ENCODE measurements at regions not wholly inside any gene's neighbourhood (a gene's known extent, or its start where the extent isn't known, plus 50 kb on each side); places are given as distances from the start of the nearest gene placed in this dataset.
"Not testable (repeated sequence)": the region's sequence is repeated elsewhere in the genome, so short reads cannot be mapped to it uniquely, and the experiment has no call there.

- DNase-seq (ENCODE audit: low spot score): no peak
- TF ChIP-seq, protein P1, sequence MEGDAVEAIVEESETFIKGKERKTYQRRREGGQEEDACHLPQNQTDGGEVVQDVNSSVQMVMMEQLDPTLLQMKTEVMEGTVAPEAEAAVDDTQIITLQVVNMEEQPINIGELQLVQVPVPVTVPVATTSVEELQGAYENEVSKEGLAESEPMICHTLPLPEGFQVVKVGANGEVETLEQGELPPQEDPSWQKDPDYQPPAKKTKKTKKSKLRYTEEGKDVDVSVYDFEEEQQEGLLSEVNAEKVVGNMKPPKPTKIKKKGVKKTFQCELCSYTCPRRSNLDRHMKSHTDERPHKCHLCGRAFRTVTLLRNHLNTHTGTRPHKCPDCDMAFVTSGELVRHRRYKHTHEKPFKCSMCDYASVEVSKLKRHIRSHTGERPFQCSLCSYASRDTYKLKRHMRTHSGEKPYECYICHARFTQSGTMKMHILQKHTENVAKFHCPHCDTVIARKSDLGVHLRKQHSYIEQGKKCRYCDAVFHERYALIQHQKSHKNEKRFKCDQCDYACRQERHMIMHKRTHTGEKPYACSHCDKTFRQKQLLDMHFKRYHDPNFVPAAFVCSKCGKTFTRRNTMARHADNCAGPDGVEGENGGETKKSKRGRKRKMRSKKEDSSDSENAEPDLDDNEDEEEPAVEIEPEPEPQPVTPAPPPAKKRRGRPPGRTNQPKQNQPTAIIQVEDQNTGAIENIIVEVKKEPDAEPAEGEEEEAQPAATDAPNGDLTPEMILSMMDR (IDR thresholded peaks at IDR 0.05; ENCODE audit: borderline replicate concordance, control extremely low read depth, extremely low read depth, insufficient read depth, missing control alignments): no peak
- in situ Hi-C loops (cut with MboI; ENCODE audit: low sequenced_read_pairs, unreplicated experiment): no loop called here
These were observed 82.4 kb upstream of the PODXL start for GRCh38 chr7:131638641-131639430.

DNA sequence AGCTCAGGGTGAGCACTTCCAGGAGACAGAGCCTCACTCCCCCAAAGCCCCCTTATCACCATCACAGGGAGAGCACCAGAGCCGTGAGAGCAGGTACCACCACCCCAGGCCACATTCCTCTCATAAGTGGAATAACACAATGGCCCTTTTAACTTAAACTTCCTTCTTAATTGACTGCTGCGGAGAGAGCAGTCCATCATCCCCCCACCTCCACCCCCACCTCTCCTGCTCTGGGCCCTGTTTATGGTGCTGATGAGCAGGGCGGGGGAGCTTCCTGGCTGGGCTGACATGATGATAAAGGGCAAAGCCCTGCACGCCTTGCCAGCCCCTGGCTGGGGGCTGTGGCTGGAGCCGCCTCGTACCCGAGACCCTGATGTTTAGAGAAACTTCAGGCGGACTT lies 81.4 kb upstream of the PODXL start:
- DNase-seq (ENCODE audit: low spot score): no peak
- TF ChIP-seq, protein P1 (IDR thresholded peaks at IDR 0.05; ENCODE audit: borderline replicate concordance, control extremely low read depth, extremely low read depth, insufficient read depth, missing control alignments): no peak
- in situ Hi-C loops (cut with MboI; ENCODE audit: low sequenced_read_pairs, unreplicated experiment): no loop called here

GRCh38 chr7:131636092-131636491 lies 79.7 kb upstream of the PODXL start:
- DNase-seq (ENCODE audit: low spot score): no peak
- TF ChIP-seq, protein P1 (IDR thresholded peaks at IDR 0.05; ENCODE audit: borderline replicate concordance, control extremely low read depth, extremely low read depth, insufficient read depth, missing control alignments): no peak
- in situ Hi-C loops (cut with MboI; ENCODE audit: low sequenced_read_pairs, unreplicated experiment): no loop called here

DNA sequence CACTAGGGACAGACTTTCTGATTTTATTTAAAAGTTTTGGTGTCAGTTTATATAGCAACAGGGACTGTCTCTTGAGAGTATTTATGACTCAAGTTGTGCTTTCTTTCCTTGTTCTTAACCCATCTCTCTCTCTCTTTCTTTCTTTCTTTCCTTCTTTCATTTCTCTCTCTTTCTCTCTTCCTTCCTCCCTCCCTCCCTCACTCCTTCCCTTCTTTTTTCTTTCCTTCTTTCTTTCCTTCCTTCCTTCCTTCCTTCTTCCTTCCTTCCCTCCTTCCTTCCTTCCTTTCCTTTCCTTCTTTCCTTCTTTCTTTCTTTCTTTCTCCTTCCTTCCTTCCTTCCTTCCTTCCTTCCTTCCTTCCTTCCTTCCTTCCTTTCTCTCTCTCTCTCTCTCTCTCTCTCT lies 77.8 kb upstream of the PODXL start:
- in situ Hi-C loops (cut with MboI; ENCODE audit: low sequenced_read_pairs, unreplicated experiment): not testable (repeated sequence)

DNA sequence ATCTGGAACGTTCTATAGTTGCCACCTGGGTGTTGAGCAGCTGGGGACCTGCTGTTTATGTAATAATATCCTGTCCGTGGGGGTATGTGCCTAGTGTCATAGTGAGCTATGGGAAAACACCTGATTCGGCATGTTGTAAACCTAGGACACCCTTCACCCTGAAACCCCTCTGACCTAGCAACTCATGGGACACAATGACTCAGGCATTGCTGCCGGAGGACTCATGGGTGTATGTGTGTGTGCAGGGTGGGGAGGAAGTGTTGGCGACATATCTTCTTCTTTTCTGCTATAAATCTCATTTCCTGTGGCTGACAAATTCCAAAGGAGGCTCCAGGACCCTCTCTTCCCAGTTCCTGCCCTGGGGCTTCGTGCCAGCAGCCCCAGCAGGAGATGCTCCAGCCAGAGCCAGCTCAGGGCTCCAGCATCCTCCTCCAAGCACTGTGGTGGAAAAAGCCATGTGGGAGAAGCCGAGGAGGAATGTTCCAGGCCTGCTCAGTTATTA lies 77.0 kb upstream of the PODXL start:
- in situ Hi-C loops (cut with MboI; ENCODE audit: low sequenced_read_pairs, unreplicated experiment): no loop called here
- DNase-seq (ENCODE audit: low spot score): no peak

More for the DNA sequence above, 77.8 kb upstream of the PODXL start:
- not testable (repeated sequence) for DNase-seq (ENCODE audit: low spot score)

DNA sequence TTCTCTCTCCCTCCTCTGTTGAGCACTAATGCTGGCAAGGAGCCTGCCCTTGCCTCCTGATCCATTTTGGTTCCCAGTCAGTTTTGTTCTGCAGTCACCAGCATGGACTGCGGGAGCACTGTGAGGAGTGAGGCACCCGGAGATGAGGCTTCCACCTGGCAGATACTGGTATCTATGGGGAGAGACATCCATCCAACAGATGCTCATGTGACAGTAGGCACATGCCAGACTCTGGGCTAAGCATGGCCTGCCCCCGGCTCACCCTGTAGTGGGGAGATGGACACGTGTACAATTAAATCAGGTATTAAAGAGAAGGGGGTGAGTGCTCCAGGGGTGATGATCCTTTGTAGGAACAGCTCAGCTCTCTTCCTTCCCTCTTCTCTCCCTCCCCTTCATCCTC lies 74.0 kb upstream of the PODXL start:
- in situ Hi-C loops (cut with MboI; ENCODE audit: low sequenced_read_pairs, unreplicated experiment): no loop called here
- TF ChIP-seq, protein P1 (IDR thresholded peaks at IDR 0.05; ENCODE audit: borderline replicate concordance, control extremely low read depth, extremely low read depth, insufficient read depth, missing control alignments): no peak
- no peak for DNase-seq (ENCODE audit: low spot score)

More for the DNA sequence above, 77.0 kb upstream of the PODXL start:
- TF ChIP-seq, protein P1 (IDR thresholded peaks at IDR 0.05; ENCODE audit: borderline replicate concordance, control extremely low read depth, extremely low read depth, insufficient read depth, missing control alignments): no peak

GRCh38 chr7:131629217-131629882 lies 72.9 kb upstream of the PODXL start:
- in situ Hi-C loops (cut with MboI; ENCODE audit: low sequenced_read_pairs, unreplicated experiment): no loop called here
- DNase-seq (ENCODE audit: low spot score): no peak
- TF ChIP-seq, protein P1 (IDR thresholded peaks at IDR 0.05; ENCODE audit: borderline replicate concordance, control extremely low read depth, extremely low read depth, insufficient read depth, missing control alignments): no peak

Measured in GM13976 (cell line).